ENCODE measurements at regions not wholly inside any gene's neighbourhood (a gene's known extent, or its start where the extent isn't known, plus 50 kb on each side); places are given as distances from the start of the nearest gene placed in this dataset.
A peak's percentile ranks its signal among the peaks of the same experiment; 100 is the strongest.
"Not testable (repeated sequence)": the region's sequence is repeated elsewhere in the genome, so short reads cannot be mapped to it uniquely, and the experiment has no call there.

DNA sequence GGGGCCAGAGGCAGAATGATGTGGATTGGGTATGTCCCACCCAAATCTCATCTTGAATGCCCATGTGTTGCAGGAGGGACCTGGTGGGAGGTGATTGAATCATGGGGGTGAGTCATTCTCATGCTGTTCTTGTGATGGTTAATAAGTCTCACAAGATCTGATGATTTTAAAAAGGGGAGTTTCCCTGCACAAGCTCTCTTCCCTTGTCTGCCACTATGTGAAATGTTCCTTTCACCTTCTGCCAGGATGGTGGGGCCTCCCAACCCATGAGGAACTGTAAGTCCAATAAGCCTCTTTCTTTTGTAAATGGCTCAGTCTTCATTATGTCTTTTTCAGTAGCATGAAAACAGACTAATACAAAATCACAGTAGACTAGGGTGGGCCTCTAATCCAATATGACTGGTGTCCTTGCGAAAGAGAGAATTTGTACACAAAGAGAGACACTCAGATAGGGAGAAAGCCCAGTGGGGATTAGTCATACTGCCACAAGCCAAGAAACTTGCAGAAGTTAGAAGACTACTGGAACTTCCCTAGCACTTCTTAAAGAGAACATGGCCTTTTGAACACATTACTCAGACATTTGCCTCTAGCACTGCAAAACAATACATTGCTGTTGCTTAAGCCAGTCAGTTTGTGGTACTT, 68.4 kb downstream of the ANXA1 start:
- DNase-seq = no peak

DNA sequence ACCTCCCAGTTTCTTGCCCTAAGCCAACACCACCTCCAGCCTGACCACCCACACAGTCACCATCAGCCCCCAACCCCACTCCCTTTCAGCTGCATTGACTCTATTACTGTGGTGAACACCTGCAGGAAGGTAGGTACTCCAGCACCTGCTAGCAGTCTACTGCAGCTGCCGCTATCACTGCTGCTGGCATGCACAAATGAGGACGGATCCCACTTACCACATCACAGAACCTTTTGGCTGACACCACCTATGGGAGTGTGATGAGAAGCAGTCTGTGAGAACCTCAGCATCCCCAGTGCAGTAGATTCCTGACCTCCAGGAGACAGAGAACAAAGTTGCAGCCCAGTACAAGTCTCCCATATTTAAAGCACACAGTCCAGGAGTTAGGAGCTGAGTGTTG, 71.9 kb downstream of the ANXA1 start:
- no peak for DNase-seq

DNA sequence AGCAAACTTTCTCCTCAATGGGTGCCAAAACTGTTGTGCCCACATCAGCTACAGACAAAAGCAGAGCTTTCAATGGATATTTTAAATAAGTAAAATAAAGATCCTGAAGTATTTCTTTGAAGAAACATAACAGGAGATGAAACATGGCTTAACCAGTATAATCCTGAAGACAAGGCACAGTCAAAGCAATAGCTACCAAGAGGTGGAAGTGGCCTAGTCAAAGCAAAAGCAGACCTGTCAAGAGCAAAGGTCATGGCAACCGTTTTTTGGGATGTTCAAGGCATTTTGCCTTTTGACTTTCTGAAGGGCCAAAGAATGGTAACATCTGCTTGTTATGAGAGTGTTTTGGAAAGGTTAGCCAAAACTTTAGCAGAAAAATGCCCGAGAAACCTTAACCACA, 77.9 kb downstream of the ANXA1 start:
- no peak for DNase-seq

DNA sequence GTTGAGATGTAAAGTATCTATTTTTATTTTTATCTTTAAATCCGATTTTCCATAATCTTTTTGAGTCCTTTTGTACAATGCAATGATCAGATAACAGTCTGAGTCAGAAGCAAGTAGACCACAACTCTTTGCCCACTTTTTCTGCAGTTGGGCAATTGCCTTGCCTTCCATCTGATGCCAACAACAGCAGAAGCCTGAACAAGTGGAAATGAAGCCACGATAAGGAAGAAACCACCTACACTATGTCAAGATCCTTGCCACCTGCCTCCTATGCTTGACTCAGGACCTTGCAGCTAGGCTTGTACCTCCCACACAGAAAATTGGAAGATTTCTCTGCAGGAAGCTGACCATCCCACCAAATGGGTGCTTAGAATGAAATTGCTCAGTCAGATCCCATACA, 78.6 kb downstream of the ANXA1 start:
- DNase-seq = no peak

DNA sequence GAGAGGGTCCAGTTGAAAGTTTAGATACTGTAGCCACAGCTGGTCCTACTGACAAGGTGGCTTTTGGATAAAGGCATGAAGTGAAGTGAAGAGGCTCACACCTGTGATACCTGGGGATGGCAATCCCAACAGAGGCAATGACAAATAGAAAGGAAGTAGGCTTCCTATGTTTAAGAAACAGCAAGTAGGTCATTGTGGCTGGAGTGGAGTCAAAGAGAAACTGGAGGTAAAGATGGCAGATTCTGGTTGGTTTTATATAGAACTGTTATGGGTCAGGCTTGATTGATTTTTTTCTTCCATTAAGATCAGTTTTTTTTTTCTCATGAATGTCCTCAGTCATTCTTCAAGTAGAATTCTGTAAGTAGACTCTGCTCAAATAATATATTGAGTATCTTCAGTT, 79.5 kb downstream of the ANXA1 start:
- DNase-seq = no peak

DNA sequence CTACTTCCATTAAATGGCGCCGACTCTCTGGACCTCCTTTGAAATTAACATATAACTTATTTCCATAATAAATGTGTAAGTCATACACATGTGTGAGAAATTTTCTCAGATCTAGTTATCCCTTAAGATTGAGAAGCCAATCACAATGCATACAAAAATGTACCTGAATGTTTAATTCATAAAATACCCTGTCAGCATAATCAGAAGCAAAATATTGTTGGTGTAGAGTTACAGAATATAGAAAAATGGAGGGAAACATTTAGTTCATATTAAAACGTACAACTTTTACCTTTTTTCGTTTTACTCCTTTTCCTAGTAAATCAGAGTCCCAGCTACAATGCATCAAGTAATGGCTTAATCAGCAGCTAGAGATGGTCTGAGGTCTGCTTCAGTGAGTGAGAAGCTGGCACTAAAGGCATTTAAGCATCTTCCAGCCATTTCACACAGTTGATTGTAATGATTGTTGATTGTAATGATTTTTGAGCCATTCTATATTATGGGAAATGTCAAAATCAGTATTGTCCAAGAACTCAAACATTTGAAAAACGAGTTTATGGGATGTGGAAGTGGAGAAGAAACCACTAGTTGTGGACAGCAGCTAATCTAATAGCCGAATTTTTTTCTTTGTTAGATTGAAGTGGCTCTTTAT, 81.8 kb downstream of the ANXA1 start:
- DNase-seq = no peak

DNA sequence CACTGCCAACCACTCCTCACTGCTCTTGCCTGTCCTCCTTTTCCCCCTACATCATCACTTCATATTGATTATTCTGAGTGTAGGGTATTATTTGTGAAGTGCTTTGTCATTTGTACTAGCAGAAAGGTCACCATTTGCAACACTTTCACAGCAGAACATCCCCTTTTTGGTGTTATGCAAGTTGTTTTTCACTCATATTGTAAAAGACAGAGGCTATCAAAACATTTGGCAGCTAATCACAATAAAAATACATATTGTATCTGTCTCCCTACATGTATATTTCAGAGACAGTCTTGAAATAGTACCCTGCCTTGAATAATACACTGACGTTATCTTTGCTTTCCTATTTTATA, 82.3 kb downstream of the ANXA1 start:
- no peak for DNase-seq

DNA sequence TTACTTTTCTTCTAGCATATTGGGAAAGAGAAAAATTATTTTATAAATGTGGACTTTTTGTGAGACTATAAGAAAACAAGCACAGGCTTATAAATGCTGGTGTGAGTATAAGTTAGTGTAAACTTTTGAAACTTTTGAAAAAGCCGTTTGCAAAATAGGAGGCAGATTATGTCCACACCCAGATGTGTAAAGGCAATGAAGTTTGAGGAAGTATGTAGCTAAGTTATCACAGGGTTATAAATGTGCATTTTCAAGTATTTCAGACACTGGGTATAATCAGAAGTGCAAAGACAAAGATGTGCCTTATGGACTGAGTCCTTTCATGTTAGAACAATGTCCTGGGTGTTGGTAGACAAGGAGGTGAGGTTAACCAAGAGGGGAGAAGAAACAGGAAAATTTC, 85.5 kb downstream of the ANXA1 start:
- no peak for DNase-seq

DNA sequence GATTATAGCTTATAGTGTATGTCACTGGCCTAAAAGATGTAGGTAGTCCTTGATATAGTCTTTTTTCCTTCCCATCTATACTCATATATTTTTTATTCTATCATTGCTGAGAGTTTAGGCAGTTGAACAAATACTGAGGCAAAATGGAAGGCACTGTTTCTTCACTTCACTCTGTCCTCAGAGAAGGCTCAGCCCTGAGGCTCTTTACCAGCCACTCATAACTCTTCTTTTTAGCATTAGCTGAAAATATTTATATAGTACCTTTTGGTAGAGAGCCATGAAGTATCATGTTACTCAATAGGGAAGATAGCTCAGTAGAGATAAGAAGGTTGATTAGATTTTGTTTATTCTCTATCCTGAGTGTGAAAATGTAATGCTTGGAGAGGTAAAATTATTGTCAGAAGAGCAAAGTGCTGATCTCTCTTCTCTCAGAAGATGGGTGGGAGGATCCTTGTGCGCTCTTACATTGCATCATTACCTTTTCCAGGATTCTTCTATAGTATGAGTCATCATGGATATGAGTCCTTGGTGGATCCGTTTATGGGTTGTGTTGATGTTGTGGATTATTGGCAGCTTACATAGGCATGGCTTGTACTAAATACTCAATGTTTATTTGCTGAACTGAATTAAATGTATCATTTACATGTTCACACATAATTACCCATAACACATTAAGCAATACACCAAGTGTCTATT, 88.1 kb downstream of the ANXA1 start:
- no peak for DNase-seq

DNA sequence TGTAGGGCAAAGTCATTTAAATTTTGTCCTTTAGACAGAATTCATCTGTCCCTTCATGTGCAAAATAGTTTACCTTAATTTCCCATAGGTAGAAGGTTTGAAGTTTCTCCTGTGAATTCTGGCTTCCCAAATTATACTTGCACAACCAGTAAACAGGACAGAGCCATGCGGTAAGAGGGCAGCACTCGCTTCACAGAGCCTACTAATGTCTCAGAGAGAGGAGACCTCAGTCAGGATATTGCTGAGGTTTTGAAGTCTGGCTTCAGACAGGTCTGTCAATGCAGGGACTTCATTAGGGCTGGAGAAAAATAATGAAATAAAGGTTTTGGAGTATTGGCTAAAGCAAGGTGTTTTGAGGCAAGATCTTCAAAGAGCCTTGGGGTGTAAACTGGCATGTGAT, 91.4 kb downstream of the ANXA1 start:
- DNase-seq = no peak

DNA sequence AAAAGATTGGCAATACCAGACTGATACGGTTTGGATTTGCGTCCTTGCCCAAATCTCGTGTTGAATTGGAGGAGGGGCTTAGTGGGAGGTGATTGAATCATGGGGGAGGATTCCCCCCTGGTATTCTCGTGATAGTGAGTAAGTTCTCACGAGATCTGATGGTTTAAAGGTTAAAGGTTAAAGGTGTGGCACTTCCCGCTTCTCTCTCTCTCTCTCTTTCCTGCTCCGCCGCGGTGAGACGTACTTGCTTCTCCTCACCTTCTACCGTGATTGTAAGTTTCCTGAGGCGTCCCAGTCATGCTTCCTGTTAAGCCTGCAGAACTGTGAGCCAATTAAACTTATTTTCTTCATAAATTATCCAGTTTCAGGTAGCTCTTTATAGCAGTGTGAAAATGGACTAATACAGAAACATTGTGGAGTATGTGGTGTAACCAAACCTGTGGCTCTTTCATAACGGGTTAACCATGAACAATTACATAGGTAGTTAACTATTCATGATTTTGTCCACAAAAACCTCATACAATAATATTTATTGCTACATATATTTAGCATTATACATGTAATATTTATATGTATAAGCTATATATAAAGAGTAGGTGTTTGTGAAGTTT, 107.5 kb downstream of the ANXA1 start:
- no peak for DNase-seq

DNA sequence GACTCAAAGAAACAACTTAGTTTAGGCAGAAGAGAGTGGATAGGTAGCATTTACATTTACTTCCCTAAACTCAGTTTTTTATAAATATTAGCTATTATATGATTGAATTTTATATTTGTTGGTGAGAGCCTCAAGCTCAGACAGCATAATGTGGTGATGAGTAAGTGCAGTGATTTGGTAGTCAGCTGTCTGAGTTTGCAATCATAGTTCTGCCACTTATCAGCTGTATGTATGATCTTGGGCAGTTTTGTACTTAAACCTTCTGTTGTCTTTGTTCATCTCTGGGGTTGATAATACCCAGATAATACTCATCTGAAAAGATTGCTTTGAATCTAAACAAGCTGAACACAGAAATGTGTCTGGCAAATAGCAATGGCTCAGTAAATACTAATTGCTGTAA, 108.8 kb downstream of the ANXA1 start:
- DNase-seq = no peak

DNA sequence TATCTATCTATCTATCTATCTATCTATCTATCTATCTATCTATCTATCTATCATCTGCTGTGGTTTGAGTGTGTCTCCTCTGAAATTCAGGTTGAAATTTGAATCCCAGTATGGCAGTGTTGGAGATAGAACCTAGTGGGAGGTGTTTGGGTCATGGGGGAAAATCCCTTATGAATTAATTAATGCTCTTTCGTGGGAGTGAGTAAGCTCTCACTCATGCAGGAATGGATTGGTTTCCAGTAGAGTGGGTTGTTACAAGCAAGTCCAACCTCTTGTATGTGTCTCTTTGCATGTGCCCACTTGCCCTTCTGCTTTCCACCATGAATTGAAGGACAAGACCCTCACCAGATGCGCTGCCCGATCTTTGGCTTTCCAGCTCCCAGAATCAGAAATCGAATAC, 113.0 kb downstream of the ANXA1 start:
- no peak for DNase-seq

DNA sequence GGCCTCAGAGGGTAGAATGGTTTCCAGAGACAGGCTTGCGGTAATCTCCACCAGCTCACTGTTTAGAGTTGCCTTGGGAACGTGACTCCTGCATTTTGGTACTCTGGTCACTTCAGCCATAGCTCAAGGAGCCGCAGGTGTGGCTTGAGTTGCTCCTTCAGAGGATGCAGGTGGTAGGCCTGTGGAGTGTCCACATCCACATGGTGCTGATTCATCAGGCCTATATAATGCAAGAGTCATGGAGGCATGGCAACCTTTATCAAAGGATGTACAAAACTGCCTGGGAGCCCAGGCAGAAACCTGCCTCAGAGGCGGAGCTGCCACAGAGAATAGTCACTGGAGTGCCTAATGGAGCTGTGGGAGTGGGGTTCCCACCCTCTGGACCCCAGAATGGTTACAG, 114.2 kb downstream of the ANXA1 start:
- peak in 1 of 3 experiments; percentile 14 for DNase-seq

DNA sequence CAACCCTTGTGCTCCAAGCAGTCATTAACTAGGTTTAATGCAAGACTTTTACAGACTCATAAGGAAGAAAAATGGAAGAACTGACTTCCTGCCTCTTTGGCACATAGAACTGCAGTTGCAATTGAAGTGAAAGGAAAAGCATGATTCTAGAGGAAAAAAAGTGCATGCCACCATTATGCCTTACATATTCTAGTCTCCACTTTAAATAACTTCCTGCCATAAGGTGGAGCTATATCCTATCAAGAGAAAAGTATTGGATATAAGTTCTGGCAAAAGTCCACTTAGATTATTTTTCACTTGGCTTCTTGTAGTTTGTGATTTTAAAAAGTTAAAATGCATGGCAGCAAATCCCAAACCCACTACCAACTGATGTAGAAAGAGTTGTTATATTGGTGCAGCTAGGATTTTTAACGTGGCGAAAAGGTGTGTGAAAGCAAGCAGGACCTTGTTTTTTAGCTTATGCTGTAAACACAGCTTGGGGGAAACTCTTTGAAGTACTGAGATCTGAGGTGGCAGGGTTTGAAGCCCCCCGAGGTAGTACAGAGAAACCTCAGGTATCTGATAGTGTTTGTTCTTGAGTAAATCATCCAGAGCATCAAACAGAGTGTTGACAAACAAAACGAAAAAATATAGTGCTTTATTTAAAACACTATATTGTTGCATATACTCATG, 117.9 kb downstream of the ANXA1 start:
- DNase-seq = peak in 2 of 3 experiments; percentile 1 to 62

DNA sequence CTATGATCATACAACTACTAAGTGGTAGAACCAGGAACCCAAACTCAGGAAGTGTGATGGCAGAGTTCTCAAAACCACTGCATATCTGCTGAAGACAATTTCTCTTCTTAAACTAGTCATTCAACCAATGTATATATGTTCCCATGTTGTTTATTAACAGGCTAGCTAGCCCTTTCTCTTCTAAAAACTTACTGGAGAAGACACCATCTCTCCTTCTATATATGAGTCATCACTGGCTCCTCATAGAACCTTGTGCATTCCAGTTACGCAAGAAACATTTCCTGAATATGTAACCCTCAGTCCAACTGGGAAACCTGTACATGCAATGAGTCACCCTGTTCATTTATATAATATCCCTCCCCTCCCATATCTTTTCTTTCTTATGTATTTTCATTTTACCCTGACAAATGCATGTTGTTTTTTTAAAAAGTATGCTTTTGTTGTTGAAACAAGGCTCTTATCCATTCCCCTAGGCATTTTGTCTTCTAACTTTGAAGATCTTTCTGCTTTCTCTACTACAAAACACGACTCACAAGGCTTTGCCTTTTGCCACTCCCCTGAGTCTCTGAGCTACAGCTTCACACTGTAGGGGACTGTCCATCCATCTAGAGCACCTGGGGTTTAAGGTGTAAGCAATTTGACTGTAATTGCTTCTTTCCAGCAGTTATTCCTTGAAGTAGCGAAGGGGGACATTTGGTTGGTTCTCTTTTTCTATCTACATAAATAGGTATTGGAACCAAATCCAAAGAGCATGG, 119.5 kb downstream of the ANXA1 start:
- DNase-seq = no peak

DNA sequence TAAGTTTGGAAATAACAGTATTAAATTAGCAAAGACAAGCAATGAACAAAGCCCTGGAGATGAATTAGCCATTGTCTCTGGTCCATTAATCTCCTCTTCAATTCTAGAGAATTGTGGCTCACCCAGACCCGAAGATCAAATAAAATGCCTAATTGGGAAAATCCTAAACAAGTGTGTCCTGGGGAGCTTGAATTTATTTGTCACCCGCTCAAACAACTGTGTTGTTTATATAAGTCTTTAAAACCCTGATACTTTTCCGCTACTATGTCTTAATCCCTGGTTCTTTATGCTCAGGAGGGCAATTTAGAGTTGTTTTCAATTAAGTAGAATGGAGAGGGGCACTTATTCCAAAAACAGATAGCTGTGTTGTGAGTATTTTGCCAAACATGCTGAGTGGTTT, 128.4 kb downstream of the ANXA1 start:
- peak in 1 of 3 experiments; percentile 51 for DNase-seq

DNA sequence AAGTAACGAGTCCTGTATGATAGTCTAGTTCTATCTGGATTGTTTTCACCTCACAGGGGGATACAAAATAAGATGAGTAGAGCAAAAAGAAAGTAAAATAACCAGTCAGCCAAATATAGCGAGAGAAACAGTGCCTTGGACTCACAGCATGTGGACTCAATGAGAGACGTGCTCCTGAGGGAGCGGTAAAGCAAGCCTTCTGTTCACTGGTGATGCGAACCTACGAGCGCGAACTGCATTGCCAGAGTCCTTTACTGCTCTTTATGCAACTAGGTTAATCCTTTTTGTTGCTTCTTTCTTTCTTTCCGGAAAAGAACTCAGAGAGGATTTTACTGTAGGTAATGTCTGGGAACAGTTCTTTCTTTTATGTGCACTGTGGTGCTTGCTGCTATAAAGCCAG, 132.7 kb downstream of the ANXA1 start:
- no peak for DNase-seq

DNA sequence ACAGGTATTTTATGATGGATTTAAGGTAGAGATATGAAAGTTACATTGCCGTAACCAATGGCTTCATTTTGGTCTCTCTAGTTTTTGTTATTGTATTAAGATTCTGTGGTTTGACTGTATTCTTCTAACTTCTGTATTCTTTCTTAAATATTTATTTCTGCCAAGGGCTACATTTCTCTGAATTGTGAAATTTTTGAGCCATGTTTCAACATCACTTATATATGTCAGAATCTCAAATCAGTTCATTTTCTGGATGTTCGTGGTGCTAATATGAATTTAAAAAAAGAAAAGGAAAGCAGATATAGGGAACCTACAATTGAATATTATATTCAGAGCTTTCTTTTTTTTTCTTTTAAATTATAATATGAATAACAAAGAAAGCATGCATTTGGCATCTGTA, 142.7 kb downstream of the ANXA1 start:
- no peak for DNase-seq

DNA sequence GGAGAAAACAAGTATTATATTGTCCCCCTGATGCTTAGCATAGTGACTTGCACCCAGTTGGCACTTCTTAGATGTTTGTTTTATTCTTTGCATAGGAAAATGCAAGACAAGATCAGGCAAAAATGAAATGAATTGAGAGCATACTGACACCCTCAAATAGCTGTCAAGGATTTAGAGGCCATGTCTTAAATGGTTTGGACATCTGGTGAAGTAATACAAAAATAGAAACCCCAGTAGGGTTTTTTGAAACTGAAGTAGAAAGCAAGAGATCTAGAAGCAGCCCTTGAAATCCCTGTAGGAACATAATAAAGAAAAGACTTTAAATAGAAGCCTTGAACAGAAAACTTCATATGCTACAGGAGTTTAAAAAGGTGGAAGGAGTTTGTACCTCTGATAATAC, 174.3 kb downstream of the ANXA1 start:
- no peak for DNase-seq

DNA sequence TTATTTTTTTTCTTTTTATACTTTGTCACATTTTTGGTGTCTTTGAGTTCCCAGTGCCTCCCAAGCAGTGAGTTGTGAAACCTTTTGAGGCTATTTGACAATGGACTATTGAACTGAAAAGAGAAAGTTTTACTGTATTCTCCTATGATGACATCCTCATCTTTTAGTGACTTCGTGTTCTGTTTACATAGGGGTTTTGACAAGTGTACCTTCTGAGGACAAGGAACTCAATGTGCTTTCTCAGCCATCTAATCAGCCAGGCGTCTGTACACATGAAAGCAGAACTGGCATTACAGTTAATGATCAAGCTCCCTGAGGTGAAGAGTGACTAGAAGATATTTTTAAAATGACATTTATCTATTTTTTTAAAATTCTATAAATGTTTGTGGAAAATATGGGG, 175.5 kb downstream of the ANXA1 start:
- DNase-seq = no peak

DNA sequence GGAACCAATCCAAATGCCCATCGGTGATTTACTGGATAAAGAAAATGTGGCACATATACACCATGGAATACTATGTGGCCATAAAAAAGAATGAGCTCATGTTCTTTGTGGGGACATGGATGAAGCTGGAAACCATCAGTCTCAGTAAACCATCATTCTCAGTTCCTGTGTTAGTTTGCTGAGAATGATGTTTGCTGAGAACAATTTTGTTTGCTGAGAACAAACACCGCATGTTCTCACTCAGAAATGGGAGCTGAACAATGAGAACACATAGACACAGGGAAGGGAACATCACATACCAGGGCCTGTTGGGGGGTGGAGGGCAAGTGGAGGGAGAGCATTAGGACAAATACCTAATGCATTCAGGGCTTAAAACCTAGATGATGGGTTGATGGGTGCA, 185.5 kb downstream of the ANXA1 start:
- DNase-seq = not testable (repeated sequence)

DNA sequence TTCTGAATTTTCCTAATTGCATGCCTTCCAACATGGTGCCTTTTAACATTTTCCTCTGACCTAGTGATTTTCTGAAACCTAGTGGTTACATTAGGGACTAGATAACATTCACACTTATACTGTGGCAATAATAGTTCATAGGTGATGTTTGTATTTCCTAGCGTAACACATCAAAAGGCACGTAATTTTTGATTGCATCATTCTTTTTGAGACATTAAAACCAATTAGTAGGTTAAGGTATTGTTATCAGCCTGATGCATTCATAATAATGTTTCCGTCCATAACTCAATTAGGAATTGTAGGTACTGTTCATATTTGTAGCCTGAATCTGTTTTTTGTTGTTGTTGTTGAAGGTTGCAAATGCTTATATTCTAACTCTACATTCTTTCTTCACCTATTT, 192.4 kb downstream of the ANXA1 start:
- DNase-seq = peak in 1 of 3 experiments; percentile 15

Data from NCI-H1417 (cell line).